ENCODE measurements at regions not wholly inside any gene's neighbourhood (a gene's known extent, or its start where the extent isn't known, plus 50 kb on each side); places are given as distances from the start of the nearest gene placed in this dataset.

DNA sequence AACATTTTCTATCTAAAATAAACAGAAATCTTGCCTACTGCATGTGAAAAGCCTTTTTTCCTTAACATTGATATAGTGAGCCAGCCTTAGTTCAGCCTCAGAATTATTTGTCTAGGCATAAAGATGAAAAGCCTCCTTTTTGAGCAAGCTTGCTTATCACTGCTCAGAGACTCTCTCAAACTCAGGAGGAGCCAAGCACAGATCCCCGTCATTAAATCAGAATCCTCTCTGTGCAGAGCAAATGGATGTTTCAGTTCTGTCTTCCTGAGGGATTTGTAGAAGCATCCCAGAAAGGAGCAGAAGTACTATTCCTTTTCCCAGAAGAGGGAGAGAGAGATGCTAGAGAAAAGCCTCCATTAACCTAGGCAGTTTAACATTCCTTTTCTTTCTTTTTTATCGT lies 186.9 kb upstream of the LNX1 start:
- Histone ChIP-seq H3K4me1 (ENCODE audit: control insufficient read depth in 2 of 2, insufficient read depth in 2 of 2, low read length in 1 of 2) (no peaks in the 10 kb centered on the region), H3K4me3 (ENCODE audit: low read depth in 1 of 2, low read length in 2 of 2) (no peak overlapping the region), H3K27me3 (ENCODE audit: control insufficient read depth in 1 of 2, insufficient read depth in 2 of 2, low read length in 2 of 2) (no peaks in the 10 kb centered on the region), H3K36me3 (ENCODE audit: control insufficient read depth in 2 of 2, insufficient read depth in 2 of 2, low read length in 1 of 2) (no peaks in the 10 kb centered on the region), H3K27ac (ENCODE audit: low read depth in 2 of 2, low read length in 1 of 2) (no peak overlapping the region), H3K9me3 (ENCODE audit: control insufficient read depth in 2 of 2, insufficient read depth in 1 of 2, low read depth in 1 of 2, low read length in 1 of 2) (no peaks in the 10 kb centered on the region)
- WGBS, 2 donors: 49 to 76% methylated on average over 2 of the region's 2 CpGs

DNA sequence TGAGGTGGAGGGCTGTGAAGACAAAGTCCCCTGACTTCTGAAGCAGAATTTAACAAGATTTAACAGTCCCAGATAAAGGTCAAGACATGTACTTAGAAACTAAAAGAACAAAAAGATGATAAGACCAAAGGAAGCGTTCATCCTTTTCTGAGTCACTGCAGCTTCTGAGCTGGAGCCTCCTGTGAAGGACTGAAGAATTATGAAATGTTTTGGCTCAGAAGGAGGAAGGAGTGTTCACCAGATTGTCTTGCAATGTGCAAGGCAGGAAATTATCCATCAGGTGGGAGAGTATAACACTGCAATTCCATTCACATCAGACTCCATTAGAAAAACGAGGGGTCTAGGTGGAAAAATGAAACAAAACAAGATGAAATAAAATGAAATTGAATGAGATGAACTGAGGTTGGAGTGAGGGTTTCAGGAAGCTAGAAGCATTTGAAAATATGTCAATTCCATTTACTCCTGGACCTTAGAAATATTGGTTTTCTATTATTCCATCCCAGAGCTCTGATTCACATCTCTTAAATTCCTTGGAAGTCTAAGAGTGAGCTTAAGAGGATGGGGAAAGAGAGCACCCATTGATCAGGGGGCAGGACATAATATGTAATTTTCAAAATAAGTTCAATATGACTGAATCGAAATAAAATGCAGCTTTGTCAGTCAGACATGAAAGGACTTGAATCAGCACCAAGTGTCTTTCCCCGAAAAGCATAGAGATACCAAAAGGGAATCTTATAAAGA lies 186.1 kb upstream of the LNX1 start:
- no peak overlapping the region for H3K4me3 ChIP-seq (ENCODE audit: low read depth in 1 of 2, low read length in 2 of 2)
- H3K4me1 ChIP-seq (ENCODE audit: control insufficient read depth in 2 of 2, insufficient read depth in 2 of 2, low read length in 1 of 2): no peaks in the 10 kb centered on the region
- no peaks in the 10 kb centered on the region for H3K9me3 ChIP-seq (ENCODE audit: control insufficient read depth in 2 of 2, insufficient read depth in 1 of 2, low read depth in 1 of 2, low read length in 1 of 2)
- no peaks in the 10 kb centered on the region for H3K27me3 ChIP-seq (ENCODE audit: control insufficient read depth in 1 of 2, insufficient read depth in 2 of 2, low read length in 2 of 2)
- H3K36me3 ChIP-seq (ENCODE audit: control insufficient read depth in 2 of 2, insufficient read depth in 2 of 2, low read length in 1 of 2): no peaks in the 10 kb centered on the region
- H3K27ac ChIP-seq (ENCODE audit: low read depth in 2 of 2, low read length in 1 of 2): no peak overlapping the region
- WGBS, 2 donors: 37 to 43% methylated on average over 4 of the region's 4 CpGs

DNA sequence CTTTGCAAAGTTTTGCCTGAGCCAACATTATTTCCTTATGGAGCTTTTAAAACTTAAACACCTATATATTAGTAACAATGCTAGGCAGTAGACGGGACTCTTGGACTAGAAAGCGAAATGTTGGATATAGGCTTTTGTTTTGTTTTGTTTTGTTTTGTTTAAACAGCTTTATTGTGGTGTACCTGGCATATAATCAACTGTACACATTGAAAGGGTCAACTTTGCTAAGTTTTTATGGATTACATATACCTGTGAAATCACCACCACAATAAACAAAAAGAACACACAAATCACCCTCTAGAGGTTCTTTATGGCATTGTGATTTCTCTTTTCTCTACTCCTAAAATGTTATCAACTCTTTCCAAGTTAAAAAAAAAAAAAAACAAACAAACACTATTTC lies 184.9 kb upstream of the LNX1 start:
- 88 to 94% methylated on average over 2 of the region's 2 CpGs for WGBS, 2 donors
- H3K4me1 ChIP-seq (ENCODE audit: control insufficient read depth in 2 of 2, insufficient read depth in 2 of 2, low read length in 1 of 2): no peaks in the 10 kb centered on the region

GRCh38 chr4:53775381-53775780 lies 184.1 kb upstream of the LNX1 start:
- H3K9me3 ChIP-seq (ENCODE audit: control insufficient read depth in 2 of 2, insufficient read depth in 1 of 2, low read depth in 1 of 2, low read length in 1 of 2): no peaks in the 10 kb centered on the region
- no peak overlapping the region for H3K4me3 ChIP-seq (ENCODE audit: low read depth in 1 of 2, low read length in 2 of 2)
- H3K27ac ChIP-seq (ENCODE audit: low read depth in 2 of 2, low read length in 1 of 2): no peak overlapping the region
- WGBS, 2 donors: 90 to 93% methylated on average over 4 of the region's 4 CpGs
- no peaks in the 10 kb centered on the region for H3K36me3 ChIP-seq (ENCODE audit: control insufficient read depth in 2 of 2, insufficient read depth in 2 of 2, low read length in 1 of 2)
- no peaks in the 10 kb centered on the region for H3K4me1 ChIP-seq (ENCODE audit: control insufficient read depth in 2 of 2, insufficient read depth in 2 of 2, low read length in 1 of 2)
- no peaks in the 10 kb centered on the region for H3K27me3 ChIP-seq (ENCODE audit: control insufficient read depth in 1 of 2, insufficient read depth in 2 of 2, low read length in 2 of 2)

More for the DNA sequence above, 184.9 kb upstream of the LNX1 start:
- Histone ChIP-seq H3K27me3 (ENCODE audit: control insufficient read depth in 1 of 2, insufficient read depth in 2 of 2, low read length in 2 of 2) (no peaks in the 10 kb centered on the region), H3K27ac (ENCODE audit: low read depth in 2 of 2, low read length in 1 of 2) (no peak overlapping the region), H3K9me3 (ENCODE audit: control insufficient read depth in 2 of 2, insufficient read depth in 1 of 2, low read depth in 1 of 2, low read length in 1 of 2) (no peaks in the 10 kb centered on the region), H3K4me3 (ENCODE audit: low read depth in 1 of 2, low read length in 2 of 2) (no peak overlapping the region), H3K36me3 (ENCODE audit: control insufficient read depth in 2 of 2, insufficient read depth in 2 of 2, low read length in 1 of 2) (no peaks in the 10 kb centered on the region)

- H3K4me3 ChIP-seq (ENCODE audit: low read depth in 1 of 2, low read length in 2 of 2): no peak overlapping the region
- no peak overlapping the region for H3K27ac ChIP-seq (ENCODE audit: low read depth in 2 of 2, low read length in 1 of 2)
- H3K36me3 ChIP-seq (ENCODE audit: control insufficient read depth in 2 of 2, insufficient read depth in 2 of 2, low read length in 1 of 2): no peaks in the 10 kb centered on the region
- H3K27me3 ChIP-seq (ENCODE audit: control insufficient read depth in 1 of 2, insufficient read depth in 2 of 2, low read length in 2 of 2): no peaks in the 10 kb centered on the region
- no peaks in the 10 kb centered on the region for H3K9me3 ChIP-seq (ENCODE audit: control insufficient read depth in 2 of 2, insufficient read depth in 1 of 2, low read depth in 1 of 2, low read length in 1 of 2)
- WGBS, 2 donors: 60 to 63% methylated on average over 3 of the region's 3 CpGs
- no peaks in the 10 kb centered on the region for H3K4me1 ChIP-seq (ENCODE audit: control insufficient read depth in 2 of 2, insufficient read depth in 2 of 2, low read length in 1 of 2)
Observed at GRCh38 chr4:53771326-53771725, 180.0 kb upstream of the LNX1 start.

GRCh38 chr4:53767482-53767881 lies 176.2 kb upstream of the LNX1 start:
- H3K36me3 ChIP-seq (ENCODE audit: control insufficient read depth in 2 of 2, insufficient read depth in 2 of 2, low read length in 1 of 2): no peaks in the 10 kb centered on the region
- no peaks in the 10 kb centered on the region for H3K27me3 ChIP-seq (ENCODE audit: control insufficient read depth in 1 of 2, insufficient read depth in 2 of 2, low read length in 2 of 2)
- no peak overlapping the region for H3K27ac ChIP-seq (ENCODE audit: low read depth in 2 of 2, low read length in 1 of 2)
- WGBS, 2 donors: 48 to 55% methylated on average over 2 of the region's 2 CpGs
- H3K4me1 ChIP-seq (ENCODE audit: control insufficient read depth in 2 of 2, insufficient read depth in 2 of 2, low read length in 1 of 2): no peaks in the 10 kb centered on the region
- H3K4me3 ChIP-seq (ENCODE audit: low read depth in 1 of 2, low read length in 2 of 2): no peak overlapping the region
- H3K9me3 ChIP-seq (ENCODE audit: control insufficient read depth in 2 of 2, insufficient read depth in 1 of 2, low read depth in 1 of 2, low read length in 1 of 2): no peaks in the 10 kb centered on the region

DNA sequence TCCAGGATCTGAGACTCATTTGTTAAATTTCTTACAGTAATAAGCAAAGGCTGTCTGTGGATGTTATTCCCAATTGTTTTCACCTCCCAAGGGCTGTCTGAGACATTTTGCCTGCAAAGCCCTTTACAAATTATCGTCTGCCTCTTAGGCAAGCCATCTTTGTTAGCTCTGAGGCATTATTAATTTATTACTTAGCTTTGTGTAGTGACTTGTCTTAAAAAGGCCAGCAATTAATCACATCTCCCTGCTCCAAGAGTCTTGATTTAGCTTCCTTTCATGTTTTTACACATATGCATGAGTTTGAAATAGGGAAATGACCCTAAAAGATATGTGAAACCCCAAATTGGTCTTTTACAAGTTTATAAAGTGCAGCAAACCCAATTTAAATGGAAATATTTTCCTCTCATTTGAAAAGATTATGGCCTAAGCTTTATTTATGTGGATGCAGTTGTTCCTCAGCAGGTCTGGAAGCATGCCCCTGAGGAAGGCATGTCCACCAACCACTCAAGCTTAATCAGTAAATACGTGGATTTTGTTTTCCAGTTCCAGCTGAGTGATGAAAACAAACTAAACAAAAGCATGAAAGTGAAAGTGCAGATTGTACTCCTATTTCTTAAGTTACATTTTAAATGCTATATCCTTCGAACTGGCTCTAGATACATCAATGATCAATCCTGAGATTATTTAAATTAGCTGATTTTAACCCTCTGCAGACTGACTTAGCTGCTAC lies 173.6 kb upstream of the LNX1 start:
- Histone ChIP-seq H3K27me3 (ENCODE audit: control insufficient read depth in 1 of 2, insufficient read depth in 2 of 2, low read length in 2 of 2) (no peaks in the 10 kb centered on the region), H3K4me3 (ENCODE audit: low read depth in 1 of 2, low read length in 2 of 2) (no peak overlapping the region), H3K36me3 (ENCODE audit: control insufficient read depth in 2 of 2, insufficient read depth in 2 of 2, low read length in 1 of 2) (no peaks in the 10 kb centered on the region), H3K27ac (ENCODE audit: low read depth in 2 of 2, low read length in 1 of 2) (no peak overlapping the region), H3K9me3 (ENCODE audit: control insufficient read depth in 2 of 2, insufficient read depth in 1 of 2, low read depth in 1 of 2, low read length in 1 of 2) (no peaks in the 10 kb centered on the region), H3K4me1 (ENCODE audit: control insufficient read depth in 2 of 2, insufficient read depth in 2 of 2, low read length in 1 of 2) (no peaks in the 10 kb centered on the region)
- WGBS, 2 donors: 31 to 37% methylated on average over 3 of the region's 3 CpGs

DNA sequence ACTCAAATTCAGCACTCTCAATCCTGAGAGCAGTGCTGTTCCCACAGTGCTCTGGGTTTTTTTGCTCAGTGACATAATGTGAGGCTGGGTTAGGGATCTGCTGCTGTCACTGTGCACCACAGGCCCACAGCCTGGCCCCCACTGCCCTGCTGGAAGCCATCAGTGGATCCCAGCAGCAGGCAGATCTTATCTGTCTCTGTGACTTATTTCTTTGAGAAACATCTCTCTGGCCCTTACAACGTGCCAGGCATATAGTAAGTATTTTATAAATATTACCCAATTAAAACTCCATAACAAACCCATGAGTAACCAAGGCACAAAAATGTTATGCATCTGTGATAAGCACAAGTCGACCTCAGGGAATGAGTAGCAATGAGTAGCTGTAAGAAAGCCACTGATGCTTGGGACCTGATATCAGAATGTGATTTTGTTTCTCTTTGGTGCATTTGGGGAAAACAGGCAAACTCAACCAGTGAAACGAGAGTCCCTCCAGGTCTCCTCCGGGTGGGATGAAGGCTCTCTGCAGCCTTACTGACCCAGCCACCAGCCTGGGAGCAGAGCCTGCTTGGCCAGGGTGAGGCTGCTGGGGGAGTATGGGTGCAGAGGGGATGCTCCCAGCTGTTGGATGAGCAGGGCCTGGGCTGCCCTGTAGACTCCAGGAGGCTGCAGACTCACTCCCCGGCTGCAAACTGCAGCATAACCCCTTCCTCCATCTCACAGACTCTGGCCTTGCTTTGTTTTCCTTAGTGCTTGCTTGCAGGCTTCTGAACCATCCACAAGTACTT lies 172.7 kb upstream of the LNX1 start:
- 53 to 64% methylated on average over 5 of the region's 5 CpGs for WGBS, 2 donors

DNA sequence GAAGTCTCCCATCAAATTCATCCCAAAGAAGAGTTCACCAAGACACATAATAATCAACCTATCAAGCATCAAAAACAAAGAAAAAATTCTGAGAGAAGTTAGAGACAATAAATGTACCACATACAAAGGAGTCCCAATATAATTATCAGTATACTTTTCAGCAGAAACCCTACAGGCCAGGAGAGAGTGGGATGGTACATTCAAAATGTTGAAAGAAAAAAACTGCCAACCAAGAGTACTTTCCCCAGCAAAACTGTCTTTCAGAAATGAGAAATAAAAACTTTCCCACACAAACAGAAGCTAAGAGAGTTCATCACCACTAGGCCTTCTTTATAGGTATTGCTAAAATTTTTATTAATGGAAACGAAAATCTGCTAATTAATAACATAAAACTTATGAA lies 164.4 kb upstream of the LNX1 start:
- Histone ChIP-seq H3K4me1 (ENCODE audit: control insufficient read depth in 2 of 2, insufficient read depth in 2 of 2, low read length in 1 of 2) (no peaks in the 10 kb centered on the region), H3K27ac (ENCODE audit: low read depth in 2 of 2, low read length in 1 of 2) (no peak overlapping the region), H3K9me3 (ENCODE audit: control insufficient read depth in 2 of 2, insufficient read depth in 1 of 2, low read depth in 1 of 2, low read length in 1 of 2) (no peaks in the 10 kb centered on the region), H3K27me3 (ENCODE audit: control insufficient read depth in 1 of 2, insufficient read depth in 2 of 2, low read length in 2 of 2) (peaks cover 0 to 4% of the 10 kb centered on the region in 2 donors), H3K4me3 (ENCODE audit: low read depth in 1 of 2, low read length in 2 of 2) (no peak overlapping the region), H3K36me3 (ENCODE audit: control insufficient read depth in 2 of 2, insufficient read depth in 2 of 2, low read length in 1 of 2) (no peaks in the 10 kb centered on the region)
- WGBS, 2 donors: 38 to 77% methylated on average over 1 of the region's 1 CpG

More for the DNA sequence above, 172.7 kb upstream of the LNX1 start:
- Histone ChIP-seq H3K27ac (ENCODE audit: low read depth in 2 of 2, low read length in 1 of 2) (no peak overlapping the region), H3K4me3 (ENCODE audit: low read depth in 1 of 2, low read length in 2 of 2) (no peak overlapping the region), H3K27me3 (ENCODE audit: control insufficient read depth in 1 of 2, insufficient read depth in 2 of 2, low read length in 2 of 2) (no peaks in the 10 kb centered on the region), H3K36me3 (ENCODE audit: control insufficient read depth in 2 of 2, insufficient read depth in 2 of 2, low read length in 1 of 2) (no peaks in the 10 kb centered on the region), H3K9me3 (ENCODE audit: control insufficient read depth in 2 of 2, insufficient read depth in 1 of 2, low read depth in 1 of 2, low read length in 1 of 2) (no peaks in the 10 kb centered on the region), H3K4me1 (ENCODE audit: control insufficient read depth in 2 of 2, insufficient read depth in 2 of 2, low read length in 1 of 2) (no peaks in the 10 kb centered on the region)
